DND-41 (cell line): ENCODE measurements at regions not wholly inside any gene's neighbourhood (a gene's known extent, or its start where the extent isn't known, plus 50 kb on each side); places are given as distances from the start of the nearest gene placed in this dataset.

ENCODE experiments used
- ATAC-seq: fragments of 200-7000 bp; cut with Tn5 transposase; 3 replicates; pipeline ENCODE4 v1.9.1; 2021; ENCODE audit warnings: low read depth; ENCODE audit not compliant: insufficient read depth
- DNase-seq: peaks from one replicate; pipeline ENCODE4 v3.0.0-alpha.2; 2020
- H2AFZ ChIP-seq: 2 replicates; pipeline ENCODE4 v1.6.0; 2012; ENCODE audit warnings: low read depth, low read length
- H3K27ac ChIP-seq: 2 replicates; pipeline ENCODE4 v1.5.1; 2012; ENCODE audit warnings: low read length, inconsistent platforms
- H3K27me3 ChIP-seq: fragments of 200-600 bp; sonication (generic); 2 replicates; pipeline ENCODE4 v1.6.0; 2012; ENCODE audit warnings: low read length, mild to moderate bottlenecking, inconsistent platforms; ENCODE audit not compliant: insufficient read depth, poor library complexity
- H3K36me3 ChIP-seq: 2 replicates; pipeline ENCODE4 v1.5.1; 2012; ENCODE audit warnings: low read length, inconsistent platforms; ENCODE audit not compliant: insufficient read depth
- H3K4me1 ChIP-seq: 2 replicates; pipeline ENCODE4 v1.5.1; 2012; ENCODE audit warnings: mild to moderate bottlenecking, low read length; ENCODE audit not compliant: insufficient read depth
- H3K4me2 ChIP-seq: 2 replicates; pipeline ENCODE4 v1.6.0; 2012; ENCODE audit warnings: mild to moderate bottlenecking, moderate library complexity, low read length, inconsistent platforms; ENCODE audit not compliant: insufficient read depth
- H3K4me3 ChIP-seq, 2 experiments: fragments of 200-600 bp in 1 of 2; shearing (Covaris generic) in 1 of 2; 2 replicates each; pipeline ENCODE4 v1.5.1; 2012 to 2016; ENCODE audit warnings: inconsistent platforms in 2 of 2, low read length in 2 of 2, mild to moderate bottlenecking in 2 of 2, low read depth in 1 of 2, moderate library complexity in 1 of 2
- H3K79me2 ChIP-seq: 2 replicates; pipeline ENCODE4 v1.6.0; 2012; ENCODE audit warnings: low read length, inconsistent platforms; ENCODE audit not compliant: insufficient read depth
- H3K9ac ChIP-seq: 2 replicates; pipeline ENCODE4 v1.6.0; 2012; ENCODE audit warnings: low read depth, mild to moderate bottlenecking, inconsistent platforms, low read length, moderate library complexity
- H3K9me3 ChIP-seq: 2 replicates; pipeline ENCODE4 v1.5.1; 2012; ENCODE audit warnings: low read length, moderate library complexity, mild to moderate bottlenecking, inconsistent platforms; ENCODE audit not compliant: insufficient read depth, severe bottlenecking
- H4K20me1 ChIP-seq: 2 replicates; pipeline ENCODE4 v1.6.0; 2012; ENCODE audit warnings: low read length; ENCODE audit not compliant: insufficient read depth
- EZH2 ChIP-seq: IDR thresholded peaks from 3 replicates; pipeline ENCODE4 v1.6.1; 2012; ENCODE audit warnings: borderline replicate concordance, low read depth, mild to moderate bottlenecking, moderate library complexity, low read length, inconsistent platforms; ENCODE audit not compliant: severe bottlenecking
- TF ChIP-seq, protein P1 (sequence below): IDR thresholded peaks from 2 replicates; pipeline ENCODE4 v1.5.1; 2012; ENCODE audit warnings: borderline replicate concordance, low read length, moderate library complexity, mild to moderate bottlenecking; ENCODE audit not compliant: poor library complexity, severe bottlenecking; ENCODE audit errors: extremely low read depth

DNA sequence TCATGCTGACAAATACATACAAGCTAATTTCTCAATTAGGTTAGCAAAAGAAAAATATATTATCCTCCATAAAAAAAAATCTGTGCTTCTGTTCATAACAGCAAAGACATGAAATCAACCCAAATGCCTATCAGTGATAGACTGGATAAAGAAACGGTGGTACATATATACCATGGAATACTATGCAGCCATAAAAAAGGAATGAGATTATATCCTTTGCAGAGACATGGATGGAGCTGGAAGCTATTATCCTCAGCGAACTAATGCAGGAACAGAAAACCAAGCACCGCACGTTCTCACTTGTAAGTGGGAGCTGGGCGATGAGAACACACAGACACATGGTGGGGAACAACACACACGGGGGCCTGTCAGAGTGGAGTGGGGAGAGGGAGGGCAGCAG, 84.0 kb upstream of the PALMD start:
- no peak overlapping the region for H3K9ac ChIP-seq
- H3K4me2 ChIP-seq, result no peak overlapping the region
- H3K79me2 ChIP-seq, result no peaks in the 10 kb centered on the region
- no peaks in the 10 kb centered on the region for H3K27me3 ChIP-seq
- DNase-seq, result no peak
- no peak overlapping the region for H3K27ac ChIP-seq
- H3K4me1 ChIP-seq, result no peaks in the 10 kb centered on the region
- no peak for ATAC-seq
- no peak for TF ChIP-seq EZH2
- TF ChIP-seq, protein P1, sequence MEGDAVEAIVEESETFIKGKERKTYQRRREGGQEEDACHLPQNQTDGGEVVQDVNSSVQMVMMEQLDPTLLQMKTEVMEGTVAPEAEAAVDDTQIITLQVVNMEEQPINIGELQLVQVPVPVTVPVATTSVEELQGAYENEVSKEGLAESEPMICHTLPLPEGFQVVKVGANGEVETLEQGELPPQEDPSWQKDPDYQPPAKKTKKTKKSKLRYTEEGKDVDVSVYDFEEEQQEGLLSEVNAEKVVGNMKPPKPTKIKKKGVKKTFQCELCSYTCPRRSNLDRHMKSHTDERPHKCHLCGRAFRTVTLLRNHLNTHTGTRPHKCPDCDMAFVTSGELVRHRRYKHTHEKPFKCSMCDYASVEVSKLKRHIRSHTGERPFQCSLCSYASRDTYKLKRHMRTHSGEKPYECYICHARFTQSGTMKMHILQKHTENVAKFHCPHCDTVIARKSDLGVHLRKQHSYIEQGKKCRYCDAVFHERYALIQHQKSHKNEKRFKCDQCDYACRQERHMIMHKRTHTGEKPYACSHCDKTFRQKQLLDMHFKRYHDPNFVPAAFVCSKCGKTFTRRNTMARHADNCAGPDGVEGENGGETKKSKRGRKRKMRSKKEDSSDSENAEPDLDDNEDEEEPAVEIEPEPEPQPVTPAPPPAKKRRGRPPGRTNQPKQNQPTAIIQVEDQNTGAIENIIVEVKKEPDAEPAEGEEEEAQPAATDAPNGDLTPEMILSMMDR, result no peak
- no peaks in the 10 kb centered on the region for H3K9me3 ChIP-seq
- H3K36me3 ChIP-seq, result no peaks in the 10 kb centered on the region
- H3K4me3 ChIP-seq, result no peak overlapping the region
- no peak overlapping the region for H2AFZ ChIP-seq
- H4K20me1 ChIP-seq, result no peaks in the 10 kb centered on the region

DNA sequence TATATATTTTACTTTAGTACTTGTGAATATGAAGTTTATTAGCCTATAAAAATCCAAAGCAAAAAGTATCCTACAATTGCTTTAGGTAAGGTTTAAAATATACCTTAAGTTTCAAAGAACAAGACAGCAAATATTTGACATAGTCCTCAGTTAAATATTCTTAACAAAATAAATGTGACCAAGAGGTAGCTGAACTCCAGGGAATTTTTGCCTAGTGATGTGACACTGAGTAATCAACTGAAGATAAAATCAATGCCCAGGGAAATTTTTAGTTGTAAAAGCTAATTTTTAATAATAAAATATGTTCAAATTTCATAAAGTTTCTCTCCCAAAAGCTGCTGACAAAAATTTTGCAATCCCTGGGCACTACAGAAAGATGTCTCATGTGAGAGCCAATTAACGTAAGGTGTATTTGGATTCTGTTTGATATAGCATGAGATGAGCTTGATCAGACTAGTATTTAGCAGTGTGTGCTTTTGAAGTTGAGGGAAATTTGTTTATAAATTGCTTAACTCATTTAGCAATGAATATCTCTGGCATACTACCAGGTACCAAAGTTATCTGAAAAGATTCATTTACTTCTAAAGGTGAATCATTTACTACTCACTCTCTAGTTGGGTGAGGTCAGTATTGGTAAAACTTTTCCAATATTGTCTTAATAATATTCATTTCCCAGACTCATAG, 80.2 kb upstream of the PALMD start:
- Histone ChIP-seq H2AFZ (no peak overlapping the region), H3K79me2 (no peaks in the 10 kb centered on the region), H3K9me3 (no peaks in the 10 kb centered on the region), H3K4me2 (no peak overlapping the region), H3K27me3 (no peaks in the 10 kb centered on the region), H3K9ac (no peak overlapping the region), H3K27ac (no peak overlapping the region), H3K36me3 (no peaks in the 10 kb centered on the region), H3K4me3 (no peak overlapping the region), H3K4me1 (no peaks in the 10 kb centered on the region), H4K20me1 (no peaks in the 10 kb centered on the region)
- ATAC-seq (no peak), DNase-seq (no peak)
- TF ChIP-seq, protein P1, result no peak
- no peak for TF ChIP-seq EZH2

DNA sequence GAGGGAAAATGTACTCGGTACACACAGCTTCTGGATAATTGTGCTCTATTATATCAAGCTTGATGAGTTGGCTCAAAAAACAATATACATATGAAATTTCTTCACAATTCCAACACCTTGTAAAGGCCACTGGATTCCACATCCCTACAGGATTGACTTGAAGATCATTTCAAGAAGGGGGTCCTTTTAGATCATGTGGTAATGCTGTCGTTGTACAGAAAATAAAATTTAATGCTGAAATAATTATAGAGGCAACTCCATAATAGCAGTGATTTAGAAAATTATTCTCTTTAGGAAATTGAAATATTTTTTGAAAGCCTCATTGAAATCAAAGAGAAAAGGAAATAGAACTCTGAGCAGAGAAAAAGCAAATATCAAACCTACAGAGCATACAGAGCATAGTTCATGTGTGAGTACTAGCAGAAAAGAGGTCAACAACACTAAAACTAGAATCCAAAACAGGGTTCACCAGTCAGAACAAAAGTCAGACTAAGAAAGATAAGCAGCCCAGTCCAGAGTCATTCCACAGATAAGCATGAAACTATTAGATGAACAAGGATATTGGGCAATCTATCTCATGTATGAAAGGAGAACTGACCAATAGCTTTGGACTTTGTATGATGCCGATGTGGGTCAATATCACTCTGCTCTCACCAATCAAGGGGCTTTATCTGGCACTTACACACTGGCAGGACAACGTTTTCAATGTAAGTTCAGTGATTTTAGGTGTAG, 79.5 kb upstream of the PALMD start:
- Histone ChIP-seq H3K4me1 (no peaks in the 10 kb centered on the region), H2AFZ (no peak overlapping the region), H3K4me3 (no peak overlapping the region), H3K9me3 (no peaks in the 10 kb centered on the region), H4K20me1 (no peaks in the 10 kb centered on the region), H3K79me2 (no peaks in the 10 kb centered on the region), H3K27me3 (no peaks in the 10 kb centered on the region), H3K4me2 (no peak overlapping the region), H3K27ac (no peak overlapping the region), H3K36me3 (no peaks in the 10 kb centered on the region), H3K9ac (no peak overlapping the region)
- no peak for ATAC-seq
- no peak for DNase-seq
- TF ChIP-seq, protein P1, result no peak
- TF ChIP-seq EZH2, result no peak
